HG03064 (cell line): ENCODE measurements at regions not wholly inside any gene's neighbourhood (a gene's known extent, or its start where the extent isn't known, plus 50 kb on each side); places are given as distances from the start of the nearest gene placed in this dataset.
"Not testable (repeated sequence)": the region's sequence is repeated elsewhere in the genome, so short reads cannot be mapped to it uniquely, and the experiment has no call there.

ENCODE experiments used
- ATAC-seq: cut with Tn5 transposase; IDR thresholded peaks from one replicate; pipeline ENCODE4 v1.9.1; 2021; ENCODE audit warnings: low read depth; ENCODE audit not compliant: unreplicated experiment

DNA sequence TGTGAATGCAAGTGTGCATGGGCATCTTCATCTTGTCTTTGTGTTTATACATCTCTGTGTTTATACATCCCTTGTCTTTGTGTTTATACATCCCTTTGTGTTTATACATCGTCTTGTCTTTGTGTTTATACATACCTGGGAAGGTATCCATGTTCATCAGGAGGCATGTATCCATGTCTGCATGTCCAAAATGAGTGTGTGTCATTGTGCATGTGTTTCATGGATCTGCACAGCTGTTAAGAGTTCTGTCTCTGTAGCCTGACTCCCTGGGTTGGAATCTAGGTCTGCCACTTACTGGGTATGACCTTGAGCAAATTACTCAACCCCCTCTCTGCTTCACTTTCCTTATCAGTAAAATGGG, 50.1 kb upstream of the SIRPA start:
- no peak for ATAC-seq

DNA sequence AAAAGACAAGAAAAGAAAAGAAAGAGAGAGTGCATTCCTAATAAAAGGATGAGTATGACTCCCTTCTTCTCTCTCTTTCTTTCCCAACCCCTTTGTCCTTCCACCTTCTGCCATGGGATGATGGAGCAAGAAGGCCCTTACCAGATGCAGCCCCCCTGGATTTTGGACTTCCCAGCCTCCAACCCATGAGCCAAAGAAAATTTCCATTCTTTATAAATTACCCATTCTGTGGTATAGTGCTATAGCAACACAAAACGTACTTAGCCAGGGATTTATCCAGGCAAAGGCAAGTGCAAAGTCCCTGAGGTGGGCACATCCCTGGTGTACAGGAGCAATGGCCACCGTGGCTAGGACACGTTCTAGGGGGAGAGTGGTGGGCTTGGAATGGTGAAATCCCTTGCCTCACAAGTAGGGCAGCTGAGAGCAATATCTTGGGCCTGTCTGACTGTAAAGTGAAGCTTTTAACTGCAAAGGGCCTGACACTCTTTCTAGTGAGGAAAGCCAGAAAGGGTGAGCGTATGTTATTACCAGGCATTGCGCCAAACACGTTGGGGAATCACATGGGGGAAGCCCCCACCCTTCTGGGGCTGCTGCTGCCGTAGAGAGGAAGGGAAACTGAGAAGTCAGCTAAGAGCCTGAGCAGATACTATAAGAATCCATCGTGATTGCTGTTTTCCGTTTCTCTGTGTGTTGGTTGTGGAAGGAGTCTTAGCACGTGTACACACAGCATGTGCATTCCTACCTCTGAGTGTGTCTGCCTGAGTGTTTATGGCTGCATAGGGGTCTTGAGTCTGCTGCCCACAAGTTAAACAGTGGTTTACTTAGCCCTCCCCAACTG, 50.7 kb upstream of the SIRPA start:
- peak; percentile 93 for ATAC-seq

DNA sequence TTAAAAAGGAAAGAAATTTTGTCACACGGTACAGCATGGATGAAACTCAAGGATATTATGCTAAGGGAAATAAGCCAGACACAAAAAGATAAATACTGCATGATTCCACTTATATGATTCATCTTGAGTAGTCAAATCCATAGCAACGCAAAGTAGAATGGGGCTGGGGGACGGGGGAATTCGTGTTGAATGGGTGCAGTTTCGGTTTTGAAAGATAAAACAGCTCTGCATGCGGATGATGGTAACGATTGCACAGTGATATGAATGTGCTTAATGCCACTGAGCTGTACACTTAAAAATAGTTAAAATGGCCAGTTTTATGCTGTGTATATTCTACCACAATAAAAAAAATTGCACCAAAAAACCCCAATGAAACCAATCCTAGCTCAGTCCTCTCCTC, 52.9 kb upstream of the SIRPA start:
- no peak for ATAC-seq

DNA sequence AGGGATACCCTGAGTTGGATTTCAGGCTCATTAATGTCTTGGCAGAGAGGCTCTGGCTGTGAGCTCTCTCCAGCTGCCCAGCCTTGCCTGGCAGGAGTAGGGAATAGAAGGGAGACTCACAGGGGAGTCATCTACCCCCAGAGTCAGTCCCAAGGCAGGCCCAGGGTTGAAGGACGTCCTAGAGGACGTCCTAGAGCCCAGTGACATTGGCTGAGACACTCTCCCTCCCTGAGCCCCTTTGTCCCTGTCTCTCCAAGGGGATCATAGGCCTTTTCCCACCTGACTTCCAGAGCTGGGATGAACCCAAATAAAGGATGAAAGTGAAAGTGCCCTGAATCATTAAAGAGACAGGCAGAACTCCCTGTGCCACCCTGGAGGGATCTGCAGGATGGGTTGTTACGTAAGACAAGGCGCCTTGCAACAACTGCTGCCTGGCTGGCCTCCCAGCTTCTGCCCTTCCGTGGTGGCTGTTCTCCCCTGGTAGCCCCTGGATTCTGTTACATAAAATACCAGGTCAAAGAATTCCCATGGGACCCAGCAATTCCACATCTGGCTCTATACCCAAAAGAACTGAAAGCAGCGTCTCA, 53.6 kb upstream of the SIRPA start:
- ATAC-seq, result no peak

DNA sequence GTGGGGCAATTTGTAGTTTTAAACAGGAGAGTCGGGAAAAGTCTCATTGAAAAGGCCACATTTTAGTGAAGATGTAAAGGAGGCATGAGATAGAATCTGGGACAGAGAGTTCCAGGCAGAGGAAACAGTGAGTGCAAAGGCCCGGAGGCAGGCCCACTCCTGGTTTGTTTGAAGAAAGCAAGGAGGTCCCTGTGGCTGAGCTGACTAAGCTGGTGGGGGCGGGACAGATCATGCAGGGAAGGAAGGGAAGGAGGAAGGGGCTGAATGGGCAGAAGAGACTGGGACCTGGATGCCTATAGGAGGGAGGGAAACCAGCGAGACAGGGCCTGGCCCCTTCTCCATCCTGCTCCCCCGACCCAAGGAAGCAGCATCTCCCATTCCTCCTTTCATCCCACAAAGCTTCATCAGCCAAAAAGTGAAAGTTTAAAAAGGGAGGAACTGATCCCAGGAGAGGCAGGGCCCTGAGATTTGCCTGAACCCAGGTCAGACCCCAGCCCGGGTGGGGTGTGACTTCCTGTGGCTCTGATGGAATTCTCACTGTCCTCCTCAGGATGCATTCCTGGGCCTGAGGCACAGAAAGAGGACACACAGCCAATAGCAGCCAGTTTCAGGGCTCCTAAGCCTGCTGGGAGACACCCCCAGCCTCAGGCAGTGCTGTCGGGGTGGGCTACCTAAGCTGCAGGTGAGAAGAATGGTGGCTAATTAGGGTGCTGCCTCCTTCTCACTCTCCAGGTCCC, 54.2 kb upstream of the SIRPA start:
- no peak for ATAC-seq

DNA sequence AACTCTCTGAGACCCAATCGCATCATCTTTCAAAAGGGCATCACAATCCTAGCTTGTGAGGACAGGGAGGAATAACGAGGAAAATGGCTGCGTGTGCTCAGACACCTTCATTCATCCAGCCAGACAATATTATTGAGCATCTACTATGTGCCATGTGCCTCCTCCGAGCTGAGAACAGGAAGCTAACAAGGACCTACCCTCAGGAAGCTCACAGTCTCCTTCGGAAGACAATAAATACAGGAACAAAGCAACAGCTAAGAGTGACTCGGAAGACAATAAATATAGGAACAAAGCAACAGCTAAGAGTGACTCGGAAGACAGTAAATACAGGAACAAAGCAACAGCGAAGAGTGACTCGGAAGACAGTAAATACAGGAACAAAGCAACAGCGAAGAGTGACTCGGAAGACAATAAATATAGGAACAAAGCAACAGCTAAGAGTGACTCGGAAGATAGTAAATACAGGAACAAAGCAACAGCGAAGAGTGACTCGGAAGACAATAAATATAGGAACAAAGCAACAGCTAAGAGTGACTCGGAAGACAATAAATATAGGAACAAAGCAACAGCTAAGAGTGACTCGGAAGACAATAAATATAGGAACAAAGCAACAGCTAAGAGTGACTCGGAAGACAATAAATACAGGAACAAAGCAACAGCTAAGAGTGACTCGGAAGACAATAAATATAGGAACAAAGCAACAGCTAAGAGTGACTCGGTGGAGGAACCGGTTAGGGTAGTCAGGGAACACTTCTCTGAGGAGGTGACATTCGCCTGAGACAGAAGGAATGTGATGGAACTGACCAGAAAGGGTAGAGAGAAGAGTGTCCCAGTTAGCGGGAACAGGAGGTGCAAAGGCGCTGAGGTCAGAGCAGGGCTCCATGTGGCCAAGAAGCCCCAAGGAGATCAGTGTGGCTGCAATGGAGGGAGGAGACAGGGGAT, 55.6 kb upstream of the SIRPA start:
- ATAC-seq, result not testable (repeated sequence)

- ATAC-seq, result no peak
These were observed 56.5 kb upstream of the SIRPA start for GRCh38 chr20:1838556-1839279.

GRCh38 chr20:1835186-1836035, 59.8 kb upstream of the SIRPA start:
- no peak for ATAC-seq

GRCh38 chr20:1833728-1834726, 61.2 kb upstream of the SIRPA start:
- no peak for ATAC-seq

DNA sequence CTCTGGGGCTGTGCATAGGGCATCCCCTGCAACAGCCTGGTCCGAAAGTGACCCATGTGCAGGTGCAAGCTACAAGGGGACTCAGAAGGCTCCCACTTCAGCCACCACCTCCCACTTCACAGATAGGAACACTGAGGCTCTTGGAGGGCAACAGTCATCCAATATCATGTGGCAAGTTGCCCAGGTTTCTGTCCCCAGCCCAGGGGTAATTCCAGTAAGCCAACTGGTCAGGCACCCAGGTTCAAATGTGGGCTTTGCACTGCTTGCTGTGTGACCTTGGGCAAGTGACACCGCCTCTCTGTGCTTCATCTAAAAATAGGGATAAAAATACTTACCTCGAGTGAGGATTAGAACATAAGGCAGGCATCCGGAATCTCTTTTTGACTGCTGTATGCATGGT, 62.0 kb upstream of the SIRPA start:
- ATAC-seq, result no peak

DNA sequence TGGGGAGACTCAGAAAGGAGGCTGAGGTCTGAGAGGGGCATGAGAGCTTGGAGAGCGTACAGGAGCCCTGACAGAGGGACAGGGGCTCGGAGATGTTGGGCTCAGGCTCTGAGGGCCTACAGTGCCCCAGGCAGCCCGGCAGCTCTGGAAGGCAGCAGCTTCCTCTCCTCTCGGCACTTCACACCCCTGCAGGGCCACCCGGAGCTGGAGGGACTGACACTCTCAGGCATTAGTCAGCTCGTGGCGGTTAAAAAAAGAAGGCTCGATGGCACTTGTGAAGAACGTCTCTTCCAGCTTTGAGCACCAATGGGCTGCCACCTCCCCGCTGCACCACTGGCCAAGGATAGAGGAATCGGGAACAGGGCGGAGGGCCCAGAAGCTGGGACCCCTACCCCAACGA, 62.6 kb upstream of the SIRPA start:
- no peak for ATAC-seq

GRCh38 chr20:1831606-1832005, 63.6 kb upstream of the SIRPA start:
- ATAC-seq, result no peak

DNA sequence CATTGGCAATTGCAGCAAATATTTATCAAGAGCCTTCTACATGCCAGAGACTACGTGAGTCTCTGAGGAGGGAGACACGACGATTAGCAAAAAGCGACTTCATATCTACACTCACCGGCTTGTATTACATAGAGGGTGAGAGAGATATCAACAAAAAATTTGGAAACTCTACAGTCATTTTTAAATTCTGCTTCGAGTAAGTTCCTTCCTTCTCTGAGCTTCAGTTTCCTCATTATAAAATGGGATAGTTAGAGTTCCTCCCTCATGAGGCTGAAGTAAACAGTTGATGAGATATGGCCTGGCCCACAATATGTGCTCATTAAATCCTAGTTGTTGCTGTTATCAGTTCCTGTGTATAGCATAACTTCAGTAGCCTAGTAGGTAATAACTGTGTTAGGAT, 64.1 kb upstream of the SIRPA start:
- no peak for ATAC-seq

- ATAC-seq, result no peak
These were observed 65.0 kb upstream of the SIRPA start for GRCh38 chr20:1830240-1830639.

- no peak for ATAC-seq
These were observed 65.7 kb upstream of the SIRPA start for GRCh38 chr20:1829531-1829930.

DNA sequence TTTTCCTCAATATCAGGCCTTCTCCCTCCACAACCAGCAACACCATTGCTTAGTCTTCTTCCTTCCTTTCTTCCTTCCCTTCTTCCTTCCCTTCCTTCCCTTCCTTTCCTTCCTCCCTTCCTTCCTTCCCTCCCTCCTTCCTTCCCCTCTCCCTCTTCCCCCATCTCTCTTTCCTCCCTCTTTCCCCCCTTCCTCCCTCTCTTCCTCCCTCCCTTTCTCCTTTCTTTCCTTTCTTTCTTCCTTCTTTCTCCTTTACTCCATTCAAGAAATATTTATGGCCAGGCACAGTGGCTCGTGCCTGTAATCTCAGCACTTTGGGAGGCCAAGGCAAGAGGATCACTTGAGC, 66.4 kb upstream of the SIRPA start:
- ATAC-seq, result no peak

DNA sequence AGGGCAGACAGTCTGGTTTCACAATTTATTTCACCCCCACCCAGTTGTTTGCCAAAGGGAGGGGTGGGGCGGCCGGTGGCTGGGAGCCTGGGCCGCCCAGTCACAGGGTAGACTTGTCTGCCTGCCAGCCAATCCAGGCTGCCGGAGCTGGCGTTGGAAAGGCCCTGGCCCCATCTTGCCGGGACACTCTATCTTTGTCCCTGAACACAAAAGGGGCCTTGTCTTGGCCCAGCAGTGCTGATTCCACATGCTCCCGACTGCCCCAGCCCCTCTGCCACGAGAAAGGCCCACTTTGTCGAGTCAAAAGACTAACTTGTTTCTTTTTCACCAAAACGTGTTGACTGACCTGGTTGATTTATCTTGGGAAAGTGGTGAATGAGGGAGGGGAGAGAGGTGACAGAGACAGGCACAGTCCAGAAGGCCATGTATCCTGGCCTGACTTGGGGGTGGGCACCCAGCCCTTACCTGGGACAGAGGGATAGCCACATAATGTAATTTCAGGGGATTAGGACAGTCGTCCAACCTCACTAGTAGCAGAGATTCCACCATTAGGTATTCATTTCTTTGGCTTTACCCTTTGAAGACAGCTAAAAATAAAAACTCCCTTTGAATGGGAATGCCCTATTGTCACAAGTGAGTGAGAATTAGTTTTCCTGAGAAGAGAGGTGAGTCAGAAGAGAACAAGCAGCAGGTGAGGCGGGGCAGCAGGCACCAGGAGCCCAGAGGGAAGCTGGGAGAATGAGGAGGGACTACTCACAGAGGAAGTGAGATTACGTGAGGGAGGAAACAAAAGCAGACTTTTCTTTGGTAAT, 67.0 kb upstream of the SIRPA start:
- no peak for ATAC-seq
